ENCODE measurements at regions not wholly inside any gene's neighbourhood (a gene's known extent, or its start where the extent isn't known, plus 50 kb on each side); places are given as distances from the start of the nearest gene placed in this dataset.
A peak's percentile ranks its signal among the peaks of the same experiment; 100 is the strongest.

- Histone ChIP-seq H3K4me3 (no peak overlapping the region), H3K27ac (no peak overlapping the region)
- TF ChIP-seq CTCF (IDR thresholded peaks at IDR 0.05): no peak
Observed at GRCh38 chr5:53358794-53359193, 121.6 kb upstream of the FST start.

DNA sequence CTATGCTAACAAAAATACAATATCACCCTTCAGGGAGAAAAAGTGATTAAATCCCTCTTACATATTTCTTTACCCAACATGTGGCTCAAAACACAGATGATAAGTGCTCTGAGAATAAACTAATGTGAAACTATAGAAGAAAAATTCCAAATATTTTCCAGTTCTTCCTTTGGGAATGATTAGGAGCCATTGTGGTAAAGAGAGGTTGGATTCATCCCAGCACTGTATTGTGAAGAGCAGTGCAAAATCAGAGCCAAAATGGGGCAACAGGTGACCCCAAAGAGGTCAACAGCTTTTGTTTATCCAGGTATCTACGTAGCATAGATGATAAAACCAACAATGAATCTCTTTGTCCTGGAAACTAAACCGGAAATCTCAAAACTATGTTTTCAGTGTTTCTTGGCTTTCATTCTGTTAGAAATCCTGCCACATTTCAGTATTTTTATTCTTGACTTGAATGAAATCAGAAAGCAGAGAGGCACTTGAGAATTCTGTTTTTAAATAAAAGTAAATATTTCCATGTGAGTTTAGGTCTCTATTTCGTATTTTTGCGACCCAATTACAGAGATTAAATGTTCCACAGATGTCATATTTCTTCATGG lies 120.4 kb upstream of the FST start:
- no peak overlapping the region for H3K4me3 ChIP-seq
- no peak for TF ChIP-seq CTCF (IDR thresholded peaks at IDR 0.05)
- no peak for DNase-seq (ENCODE audit: low spot score)
- H3K27ac ChIP-seq: peak overlapping the region in 1 of 2 donors; percentile 54

More at GRCh38 chr5:53358794-53359193, 121.6 kb upstream of the FST start:
- DNase-seq (ENCODE audit: low spot score): no peak

- no peak overlapping the region for H3K4me3 ChIP-seq
- H3K27ac ChIP-seq: peak overlapping the region in 1 of 2 donors; percentile 23
- no peak for TF ChIP-seq CTCF (IDR thresholded peaks at IDR 0.05)
- no peak for DNase-seq (ENCODE audit: low spot score)
Observed at GRCh38 chr5:53360811-53361210, 119.6 kb upstream of the FST start.

- DNase-seq (ENCODE audit: low spot score): no peak
- peak overlapping the region in 1 of 2 donors; percentile 28 for H3K27ac ChIP-seq
- TF ChIP-seq CTCF (IDR thresholded peaks at IDR 0.05): no peak
- H3K4me3 ChIP-seq: no peak overlapping the region
Observed at GRCh38 chr5:53361708-53362107, 118.7 kb upstream of the FST start.

DNA sequence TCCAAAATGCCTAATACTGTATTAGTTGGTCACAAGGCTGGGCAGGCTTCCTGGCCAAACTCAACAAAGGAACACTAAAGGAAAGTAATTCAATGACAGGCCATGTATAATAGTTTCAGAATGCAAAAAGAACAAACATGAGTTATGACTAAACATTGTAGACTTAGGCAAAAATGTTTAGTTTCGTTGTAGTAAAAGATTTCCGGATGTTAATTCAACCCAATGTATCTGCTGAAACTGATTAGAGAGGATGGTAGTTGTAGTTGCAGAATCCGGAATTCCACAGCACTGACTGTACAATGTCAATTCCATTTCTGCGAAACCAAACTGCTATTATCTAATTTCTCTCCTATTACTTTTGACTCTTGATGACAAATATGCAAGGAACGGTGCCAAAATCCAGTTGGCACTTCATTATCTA lies 117.9 kb upstream of the FST start:
- DNase-seq (ENCODE audit: low spot score): no peak
- TF ChIP-seq CTCF (IDR thresholded peaks at IDR 0.05): no peak
- H3K4me3 ChIP-seq: no peak overlapping the region
- H3K27ac ChIP-seq: peak overlapping the region in 1 of 2 donors; percentile 29

GRCh38 chr5:53364061-53364460 lies 116.4 kb upstream of the FST start:
- TF ChIP-seq CTCF (IDR thresholded peaks at IDR 0.05): no peak
- Histone ChIP-seq H3K27ac (no peak overlapping the region), H3K4me3 (no peak overlapping the region)
- DNase-seq (ENCODE audit: low spot score): no peak

- no peak for DNase-seq (ENCODE audit: low spot score)
- Histone ChIP-seq H3K27ac (no peak overlapping the region), H3K4me3 (no peak overlapping the region)
- TF ChIP-seq CTCF (IDR thresholded peaks at IDR 0.05): no peak
Observed at GRCh38 chr5:53366245-53366644, 114.2 kb upstream of the FST start.
